GM13976 (cell line): ENCODE measurements at regions not wholly inside any gene's neighbourhood (a gene's known extent, or its start where the extent isn't known, plus 50 kb on each side); places are given as distances from the start of the nearest gene placed in this dataset.

Experiments used
- DNase-seq: peaks from one replicate; pipeline ENCODE4 v3.0.0; 2012; ENCODE audit warnings: low spot score
- in situ Hi-C: fragments of 300-500 bp; cut with MboI; formaldehyde crosslinking; loops from one replicate; pipeline ENCODE4 v1.12.0; 2022; ENCODE audit warnings: low sequenced_read_pairs, mixed read lengths, inconsistent platforms; ENCODE audit not compliant: unreplicated experiment
- TF ChIP-seq, protein P1 (sequence below): IDR thresholded peaks from 2 replicates; pipeline ENCODE4 v1.5.1; 2012; ENCODE audit warnings: borderline replicate concordance, mild to moderate bottlenecking; ENCODE audit not compliant: insufficient read depth; ENCODE audit errors: extremely low read depth, missing control alignments, control extremely low read depth

DNA sequence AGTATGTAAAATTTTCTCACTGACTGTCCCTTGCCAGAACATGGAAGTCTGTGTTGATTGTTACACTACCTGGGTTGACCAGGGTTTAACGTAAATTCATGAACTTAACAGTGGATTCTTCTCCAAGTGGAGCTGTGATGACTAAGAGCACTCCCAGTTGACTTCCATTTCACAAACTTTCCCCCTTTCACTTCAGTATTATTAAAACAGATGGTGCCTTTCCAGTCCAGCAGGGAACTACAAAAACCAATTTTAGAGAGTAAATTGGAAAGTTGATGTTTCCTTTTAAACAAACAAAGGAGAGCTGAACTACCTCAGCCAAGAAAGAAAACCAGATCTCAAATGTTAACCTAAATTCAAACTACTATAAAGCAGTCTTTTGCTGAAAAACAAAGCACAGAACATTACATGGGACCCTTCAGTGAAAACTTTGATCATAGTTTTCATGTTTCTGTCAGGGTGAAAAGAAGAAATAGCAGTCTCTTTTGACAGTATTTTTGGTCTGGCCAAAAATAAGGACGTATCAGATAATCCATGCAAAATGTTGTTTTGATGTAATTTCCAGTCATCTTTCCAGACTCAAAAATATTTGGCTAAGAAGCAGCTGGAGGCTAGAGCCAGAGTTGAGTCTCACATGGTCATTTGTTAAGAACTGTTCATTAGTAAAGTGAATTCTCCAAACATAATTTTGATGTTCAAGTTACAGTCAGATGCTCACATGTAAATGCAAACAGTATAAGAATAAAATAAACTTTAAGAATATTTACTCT is 479.9 kb upstream of the AKR1E2 start:
- TF ChIP-seq, protein P1, sequence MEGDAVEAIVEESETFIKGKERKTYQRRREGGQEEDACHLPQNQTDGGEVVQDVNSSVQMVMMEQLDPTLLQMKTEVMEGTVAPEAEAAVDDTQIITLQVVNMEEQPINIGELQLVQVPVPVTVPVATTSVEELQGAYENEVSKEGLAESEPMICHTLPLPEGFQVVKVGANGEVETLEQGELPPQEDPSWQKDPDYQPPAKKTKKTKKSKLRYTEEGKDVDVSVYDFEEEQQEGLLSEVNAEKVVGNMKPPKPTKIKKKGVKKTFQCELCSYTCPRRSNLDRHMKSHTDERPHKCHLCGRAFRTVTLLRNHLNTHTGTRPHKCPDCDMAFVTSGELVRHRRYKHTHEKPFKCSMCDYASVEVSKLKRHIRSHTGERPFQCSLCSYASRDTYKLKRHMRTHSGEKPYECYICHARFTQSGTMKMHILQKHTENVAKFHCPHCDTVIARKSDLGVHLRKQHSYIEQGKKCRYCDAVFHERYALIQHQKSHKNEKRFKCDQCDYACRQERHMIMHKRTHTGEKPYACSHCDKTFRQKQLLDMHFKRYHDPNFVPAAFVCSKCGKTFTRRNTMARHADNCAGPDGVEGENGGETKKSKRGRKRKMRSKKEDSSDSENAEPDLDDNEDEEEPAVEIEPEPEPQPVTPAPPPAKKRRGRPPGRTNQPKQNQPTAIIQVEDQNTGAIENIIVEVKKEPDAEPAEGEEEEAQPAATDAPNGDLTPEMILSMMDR = no peak
- in situ Hi-C loops = no loop called here
- no peak for DNase-seq

DNA sequence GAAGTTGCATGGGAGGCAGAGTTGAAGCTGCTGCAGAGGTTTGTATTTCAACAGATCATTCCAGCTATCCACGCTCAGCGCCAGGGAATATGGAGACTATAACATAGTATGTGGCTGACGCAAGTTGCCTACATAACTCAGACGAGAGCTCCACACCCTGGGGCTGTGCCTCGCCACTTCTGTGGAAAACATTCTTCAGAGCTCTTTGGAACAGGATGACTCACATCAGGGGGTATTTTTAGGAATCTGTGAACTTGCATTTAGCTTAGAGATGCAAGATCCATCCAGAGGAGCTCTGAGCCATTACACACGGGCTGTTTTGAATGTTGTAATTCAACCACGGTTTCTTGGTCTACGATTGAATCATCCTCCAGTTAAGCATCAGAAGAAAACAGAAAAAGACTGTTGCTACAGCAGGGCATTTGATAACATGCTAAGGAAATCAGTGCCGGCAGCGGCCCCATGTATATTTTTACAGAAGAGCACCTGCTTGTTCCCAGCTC is 481.5 kb upstream of the AKR1E2 start:
- TF ChIP-seq, protein P1 = no peak
- DNase-seq = no peak
- in situ Hi-C loops = no loop called here

GRCh38 chr10:4343873-4344272 is 482.1 kb upstream of the AKR1E2 start:
- TF ChIP-seq, protein P1 = no peak
- in situ Hi-C loops = no loop called here
- DNase-seq = no peak

DNA sequence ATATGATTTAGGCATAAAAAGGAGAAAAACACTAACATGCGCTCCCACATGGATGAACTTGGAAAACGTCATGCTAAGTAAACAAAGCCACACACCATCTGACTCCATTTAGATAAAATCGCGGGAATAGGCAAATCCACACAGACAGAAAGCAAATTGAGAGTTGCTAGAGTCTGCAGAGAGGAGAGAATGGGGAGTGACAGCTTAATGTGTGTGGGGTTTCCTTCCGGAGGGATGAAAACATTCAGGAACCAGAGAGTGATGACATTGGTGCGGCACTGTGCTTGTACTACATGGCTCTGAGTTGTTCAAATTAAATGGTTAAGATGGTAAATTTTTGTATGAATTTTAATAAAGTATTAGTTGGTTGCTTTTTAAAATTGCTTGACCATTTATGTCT is 482.9 kb upstream of the AKR1E2 start:
- TF ChIP-seq, protein P1 = no peak
- in situ Hi-C loops = no loop called here
- DNase-seq = no peak

- DNase-seq = no peak
- in situ Hi-C loops = no loop called here
- TF ChIP-seq, protein P1 = no peak
These were observed 487.2 kb upstream of the AKR1E2 start for GRCh38 chr10:4338768-4339167.

DNA sequence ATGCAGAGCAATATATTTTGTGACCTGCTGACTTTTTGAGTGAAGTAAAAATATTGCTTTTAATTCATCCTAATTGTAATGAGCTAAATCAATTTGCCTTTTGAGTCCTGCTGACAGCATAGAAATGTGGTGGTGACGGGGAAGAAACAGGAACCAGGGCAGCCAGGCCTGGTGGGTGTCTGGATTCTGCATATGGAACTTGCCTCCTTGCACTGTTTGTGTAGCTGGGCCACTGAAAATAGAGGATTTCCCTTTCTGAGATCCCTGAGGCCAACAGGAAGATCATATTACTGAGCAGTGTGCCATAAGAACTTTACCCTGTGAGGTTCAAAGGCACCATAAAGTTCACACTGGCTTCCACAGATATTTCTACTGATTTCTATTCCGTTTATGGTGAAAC is 488.4 kb upstream of the AKR1E2 start:
- no peak for DNase-seq
- TF ChIP-seq, protein P1 = no peak
- in situ Hi-C loops = no loop called here
